HEK293 (cell line): ENCODE measurements at regions not wholly inside any gene's neighbourhood (a gene's known extent, or its start where the extent isn't known, plus 50 kb on each side); places are given as distances from the start of the nearest gene placed in this dataset.
A peak's percentile ranks its signal among the peaks of the same experiment; 100 is the strongest.

Source experiments
- BCL11B ChIP-seq: fragments of 450-650 bp; formaldehyde crosslinking; IDR thresholded peaks from 2 replicates; pipeline ENCODE4 v1.5.1; 2016; ENCODE audit warnings: low read depth, missing biosample characterization, missing genetic modification characterization
- PRDM1 ChIP-seq: fragments of 450-650 bp; formaldehyde crosslinking; IDR thresholded peaks from 2 replicates; pipeline ENCODE4; 2016; ENCODE audit warnings: missing biosample characterization, missing genetic modification characterization
- PRDM6 ChIP-seq: fragments of 450-650 bp; formaldehyde crosslinking; IDR thresholded peaks from 2 replicates; pipeline ENCODE4 v1.5.1; 2017; ENCODE audit warnings: missing biosample characterization, missing genetic modification characterization
- REPIN1 ChIP-seq: fragments of 450-650 bp; formaldehyde crosslinking; IDR thresholded peaks from 2 replicates; pipeline ENCODE4 v1.5.1; 2017; ENCODE audit warnings: missing biosample characterization, missing genetic modification characterization, low read depth
- WT1 ChIP-seq: fragments of 450-650 bp; formaldehyde crosslinking; IDR thresholded peaks from 2 replicates; pipeline ENCODE4 v1.5.1; 2016; ENCODE audit warnings: missing biosample characterization, missing genetic modification characterization
- ZEB2 ChIP-seq: fragments of 450-650 bp; formaldehyde crosslinking; IDR thresholded peaks from 2 replicates; pipeline ENCODE4 v1.5.1; 2016; ENCODE audit warnings: missing biosample characterization, missing genetic modification characterization
- ZIC2 ChIP-seq: fragments of 450-650 bp; formaldehyde crosslinking; IDR thresholded peaks from 2 replicates; pipeline ENCODE4 v1.5.1; 2016; ENCODE audit warnings: missing biosample characterization, missing genetic modification characterization
- ZNF114 ChIP-seq: fragments of 450-650 bp; formaldehyde crosslinking; IDR thresholded peaks from 2 replicates; pipeline ENCODE4 v1.5.0; 2017; ENCODE audit warnings: missing biosample characterization, missing genetic modification characterization
- ZNF16 ChIP-seq: fragments of 450-650 bp; formaldehyde crosslinking; IDR thresholded peaks from 2 replicates; pipeline ENCODE4 v1.5.1; 2016; ENCODE audit warnings: low read depth, missing biosample characterization, missing genetic modification characterization
- ZNF211 ChIP-seq: fragments of 450-650 bp; formaldehyde crosslinking; IDR thresholded peaks from 2 replicates; pipeline ENCODE4 v1.5.1; 2016; ENCODE audit warnings: low read depth, missing biosample characterization, missing genetic modification characterization
- ZNF280D ChIP-seq: fragments of 450-650 bp; formaldehyde crosslinking; IDR thresholded peaks from 2 replicates; pipeline ENCODE4 v1.5.1; 2016; ENCODE audit warnings: missing biosample characterization, missing genetic modification characterization
- ZNF394 ChIP-seq: fragments of 450-650 bp; formaldehyde crosslinking; IDR thresholded peaks from 2 replicates; pipeline ENCODE4 v1.5.1; 2016; ENCODE audit warnings: missing biosample characterization, missing genetic modification characterization, mild to moderate bottlenecking, moderate library complexity, borderline replicate concordance
- ZNF426 ChIP-seq: fragments of 450-650 bp; formaldehyde crosslinking; IDR thresholded peaks from 2 replicates; pipeline ENCODE4 v1.5.1; 2017; ENCODE audit warnings: missing biosample characterization, missing genetic modification characterization, mild to moderate bottlenecking, inconsistent platforms, moderate library complexity
- ZNF473 ChIP-seq: fragments of 450-650 bp; formaldehyde crosslinking; IDR thresholded peaks from 2 replicates; pipeline ENCODE4 v1.5.1; 2017; ENCODE audit warnings: missing biosample characterization, missing genetic modification characterization
- ZNF558 ChIP-seq: fragments of 450-650 bp; formaldehyde crosslinking; IDR thresholded peaks from 2 replicates; pipeline ENCODE4 v1.5.1; 2016; ENCODE audit warnings: missing biosample characterization, missing genetic modification characterization
- ZNF585B ChIP-seq: fragments of 450-650 bp; formaldehyde crosslinking; IDR thresholded peaks from 2 replicates; pipeline ENCODE4 v1.5.1; 2016; ENCODE audit warnings: missing biosample characterization, missing genetic modification characterization
- ZNF777 ChIP-seq: fragments of 450-650 bp; formaldehyde crosslinking; IDR thresholded peaks from 2 replicates; pipeline ENCODE4 v1.5.1; 2017; ENCODE audit warnings: missing biosample characterization, missing genetic modification characterization, borderline replicate concordance
- ZXDB ChIP-seq: fragments of 450-650 bp; formaldehyde crosslinking; IDR thresholded peaks from 2 replicates; pipeline ENCODE4 v1.5.1; 2016; ENCODE audit warnings: missing biosample characterization, missing genetic modification characterization
- TF ChIP-seq, protein P1 (sequence below): fragments of 450-650 bp; IDR thresholded peaks from 2 replicates; pipeline ENCODE4 v1.5.1; 2018; ENCODE audit warnings: missing biosample characterization, mild to moderate bottlenecking, missing genetic modification characterization
- TF ChIP-seq, protein P2 (sequence below): fragments of 450-650 bp; formaldehyde crosslinking; IDR thresholded peaks from 2 replicates; pipeline ENCODE4 v1.5.1; 2016; ENCODE audit warnings: missing biosample characterization, missing genetic modification characterization
- TF ChIP-seq, protein P3 (sequence below): fragments of 450-650 bp; formaldehyde crosslinking; IDR thresholded peaks from 2 replicates; pipeline ENCODE4 v1.5.1; 2016; ENCODE audit warnings: missing biosample characterization, missing genetic modification characterization
- TF ChIP-seq, protein P4 (sequence below): fragments of 450-650 bp; formaldehyde crosslinking; IDR thresholded peaks from 2 replicates; pipeline ENCODE4 v1.5.1; 2016; ENCODE audit warnings: missing biosample characterization, missing genetic modification characterization, borderline replicate concordance
- TF ChIP-seq, protein P5 (sequence below): fragments of 450-650 bp; formaldehyde crosslinking; IDR thresholded peaks from 2 replicates; pipeline ENCODE4 v1.5.1; 2016; ENCODE audit warnings: missing biosample characterization, missing genetic modification characterization

DNA sequence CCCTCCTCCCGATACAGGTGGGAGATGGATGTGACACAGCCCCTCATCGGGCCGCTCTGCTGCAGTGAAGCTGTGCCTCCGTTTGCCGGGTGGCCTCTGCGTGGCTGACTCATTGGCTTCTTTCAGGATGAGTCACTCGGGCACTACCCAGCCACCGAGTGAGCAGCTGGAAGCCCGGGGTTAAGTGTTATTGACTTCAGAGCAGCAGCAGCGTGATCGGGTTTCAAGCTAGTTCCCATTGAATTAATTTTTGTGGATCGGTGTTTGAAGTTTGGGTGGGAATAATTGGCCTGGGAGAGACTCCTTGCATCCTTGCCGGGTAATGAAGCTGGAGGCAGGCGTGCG is 266.4 kb upstream of the IRX4 start (continued):
- TF ChIP-seq WT1 (tag by site-specific recombination) (no peak), ZNF558 (tag by site-specific recombination) (no peak), ZNF280D (no peak), BCL11B (tag by site-specific recombination) (no peak), ZIC2 (tag by site-specific recombination) (peak; percentile 35; the same call in 1 of the 2 replicates), ZNF394 (no peak; the same call in 1 of the 2 replicates), ZEB2 (tag by site-specific recombination) (peak; percentile 66), ZNF473 (tag by site-specific recombination) (no peak), PRDM6 (tag by site-specific recombination) (no peak), ZNF114 (tag by site-specific recombination) (no peak), ZNF426 (tag by site-specific recombination) (no peak), ZNF585B (tag by site-specific recombination) (no peak), ZNF777 (tag by site-specific recombination) (no peak), PRDM1 (tag by site-specific recombination) (no peak), ZNF16 (tag by site-specific recombination) (no peak), ZNF211 (no peak), ZXDB (tag by site-specific recombination) (no peak), REPIN1 (tag by site-specific recombination) (no peak)
- TF ChIP-seq, protein P1, sequence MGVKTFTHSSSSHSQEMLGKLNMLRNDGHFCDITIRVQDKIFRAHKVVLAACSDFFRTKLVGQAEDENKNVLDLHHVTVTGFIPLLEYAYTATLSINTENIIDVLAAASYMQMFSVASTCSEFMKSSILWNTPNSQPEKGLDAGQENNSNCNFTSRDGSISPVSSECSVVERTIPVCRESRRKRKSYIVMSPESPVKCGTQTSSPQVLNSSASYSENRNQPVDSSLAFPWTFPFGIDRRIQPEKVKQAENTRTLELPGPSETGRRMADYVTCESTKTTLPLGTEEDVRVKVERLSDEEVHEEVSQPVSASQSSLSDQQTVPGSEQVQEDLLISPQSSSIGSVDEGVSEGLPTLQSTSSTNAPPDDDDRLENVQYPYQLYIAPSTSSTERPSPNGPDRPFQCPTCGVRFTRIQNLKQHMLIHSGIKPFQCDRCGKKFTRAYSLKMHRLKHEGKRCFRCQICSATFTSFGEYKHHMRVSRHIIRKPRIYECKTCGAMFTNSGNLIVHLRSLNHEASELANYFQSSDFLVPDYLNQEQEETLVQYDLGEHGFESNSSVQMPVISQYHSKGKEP: no peak
- TF ChIP-seq, protein P2, sequence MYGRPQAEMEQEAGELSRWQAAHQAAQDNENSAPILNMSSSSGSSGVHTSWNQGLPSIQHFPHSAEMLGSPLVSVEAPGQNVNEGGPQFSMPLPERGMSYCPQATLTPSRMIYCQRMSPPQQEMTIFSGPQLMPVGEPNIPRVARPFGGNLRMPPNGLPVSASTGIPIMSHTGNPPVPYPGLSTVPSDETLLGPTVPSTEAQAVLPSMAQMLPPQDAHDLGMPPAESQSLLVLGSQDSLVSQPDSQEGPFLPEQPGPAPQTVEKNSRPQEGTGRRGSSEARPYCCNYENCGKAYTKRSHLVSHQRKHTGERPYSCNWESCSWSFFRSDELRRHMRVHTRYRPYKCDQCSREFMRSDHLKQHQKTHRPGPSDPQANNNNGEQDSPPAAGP (tag by site-specific recombination): peak; percentile 94
- TF ChIP-seq, protein P3, sequence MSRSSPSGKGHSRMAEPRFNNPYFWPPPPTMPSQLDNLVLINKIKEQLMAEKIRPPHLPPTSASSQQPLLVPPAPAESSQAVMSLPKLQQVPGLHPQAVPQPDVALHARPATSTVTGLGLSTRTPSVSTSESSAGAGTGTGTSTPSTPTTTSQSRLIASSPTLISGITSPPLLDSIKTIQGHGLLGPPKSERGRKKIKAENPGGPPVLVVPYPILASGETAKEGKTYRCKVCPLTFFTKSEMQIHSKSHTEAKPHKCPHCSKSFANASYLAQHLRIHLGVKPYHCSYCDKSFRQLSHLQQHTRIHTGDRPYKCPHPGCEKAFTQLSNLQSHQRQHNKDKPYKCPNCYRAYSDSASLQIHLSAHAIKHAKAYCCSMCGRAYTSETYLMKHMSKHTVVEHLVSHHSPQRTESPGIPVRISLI (tag by site-specific recombination): no peak
- TF ChIP-seq, protein P4, sequence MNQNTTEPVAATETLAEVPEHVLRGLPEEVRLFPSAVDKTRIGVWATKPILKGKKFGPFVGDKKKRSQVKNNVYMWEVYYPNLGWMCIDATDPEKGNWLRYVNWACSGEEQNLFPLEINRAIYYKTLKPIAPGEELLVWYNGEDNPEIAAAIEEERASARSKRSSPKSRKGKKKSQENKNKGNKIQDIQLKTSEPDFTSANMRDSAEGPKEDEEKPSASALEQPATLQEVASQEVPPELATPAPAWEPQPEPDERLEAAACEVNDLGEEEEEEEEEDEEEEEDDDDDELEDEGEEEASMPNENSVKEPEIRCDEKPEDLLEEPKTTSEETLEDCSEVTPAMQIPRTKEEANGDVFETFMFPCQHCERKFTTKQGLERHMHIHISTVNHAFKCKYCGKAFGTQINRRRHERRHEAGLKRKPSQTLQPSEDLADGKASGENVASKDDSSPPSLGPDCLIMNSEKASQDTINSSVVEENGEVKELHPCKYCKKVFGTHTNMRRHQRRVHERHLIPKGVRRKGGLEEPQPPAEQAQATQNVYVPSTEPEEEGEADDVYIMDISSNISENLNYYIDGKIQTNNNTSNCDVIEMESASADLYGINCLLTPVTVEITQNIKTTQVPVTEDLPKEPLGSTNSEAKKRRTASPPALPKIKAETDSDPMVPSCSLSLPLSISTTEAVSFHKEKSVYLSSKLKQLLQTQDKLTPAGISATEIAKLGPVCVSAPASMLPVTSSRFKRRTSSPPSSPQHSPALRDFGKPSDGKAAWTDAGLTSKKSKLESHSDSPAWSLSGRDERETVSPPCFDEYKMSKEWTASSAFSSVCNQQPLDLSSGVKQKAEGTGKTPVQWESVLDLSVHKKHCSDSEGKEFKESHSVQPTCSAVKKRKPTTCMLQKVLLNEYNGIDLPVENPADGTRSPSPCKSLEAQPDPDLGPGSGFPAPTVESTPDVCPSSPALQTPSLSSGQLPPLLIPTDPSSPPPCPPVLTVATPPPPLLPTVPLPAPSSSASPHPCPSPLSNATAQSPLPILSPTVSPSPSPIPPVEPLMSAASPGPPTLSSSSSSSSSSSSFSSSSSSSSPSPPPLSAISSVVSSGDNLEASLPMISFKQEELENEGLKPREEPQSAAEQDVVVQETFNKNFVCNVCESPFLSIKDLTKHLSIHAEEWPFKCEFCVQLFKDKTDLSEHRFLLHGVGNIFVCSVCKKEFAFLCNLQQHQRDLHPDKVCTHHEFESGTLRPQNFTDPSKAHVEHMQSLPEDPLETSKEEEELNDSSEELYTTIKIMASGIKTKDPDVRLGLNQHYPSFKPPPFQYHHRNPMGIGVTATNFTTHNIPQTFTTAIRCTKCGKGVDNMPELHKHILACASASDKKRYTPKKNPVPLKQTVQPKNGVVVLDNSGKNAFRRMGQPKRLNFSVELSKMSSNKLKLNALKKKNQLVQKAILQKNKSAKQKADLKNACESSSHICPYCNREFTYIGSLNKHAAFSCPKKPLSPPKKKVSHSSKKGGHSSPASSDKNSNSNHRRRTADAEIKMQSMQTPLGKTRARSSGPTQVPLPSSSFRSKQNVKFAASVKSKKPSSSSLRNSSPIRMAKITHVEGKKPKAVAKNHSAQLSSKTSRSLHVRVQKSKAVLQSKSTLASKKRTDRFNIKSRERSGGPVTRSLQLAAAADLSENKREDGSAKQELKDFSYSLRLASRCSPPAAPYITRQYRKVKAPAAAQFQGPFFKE: no peak
- TF ChIP-seq, protein P5, sequence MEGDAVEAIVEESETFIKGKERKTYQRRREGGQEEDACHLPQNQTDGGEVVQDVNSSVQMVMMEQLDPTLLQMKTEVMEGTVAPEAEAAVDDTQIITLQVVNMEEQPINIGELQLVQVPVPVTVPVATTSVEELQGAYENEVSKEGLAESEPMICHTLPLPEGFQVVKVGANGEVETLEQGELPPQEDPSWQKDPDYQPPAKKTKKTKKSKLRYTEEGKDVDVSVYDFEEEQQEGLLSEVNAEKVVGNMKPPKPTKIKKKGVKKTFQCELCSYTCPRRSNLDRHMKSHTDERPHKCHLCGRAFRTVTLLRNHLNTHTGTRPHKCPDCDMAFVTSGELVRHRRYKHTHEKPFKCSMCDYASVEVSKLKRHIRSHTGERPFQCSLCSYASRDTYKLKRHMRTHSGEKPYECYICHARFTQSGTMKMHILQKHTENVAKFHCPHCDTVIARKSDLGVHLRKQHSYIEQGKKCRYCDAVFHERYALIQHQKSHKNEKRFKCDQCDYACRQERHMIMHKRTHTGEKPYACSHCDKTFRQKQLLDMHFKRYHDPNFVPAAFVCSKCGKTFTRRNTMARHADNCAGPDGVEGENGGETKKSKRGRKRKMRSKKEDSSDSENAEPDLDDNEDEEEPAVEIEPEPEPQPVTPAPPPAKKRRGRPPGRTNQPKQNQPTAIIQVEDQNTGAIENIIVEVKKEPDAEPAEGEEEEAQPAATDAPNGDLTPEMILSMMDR (tag by site-specific recombination): no peak
